ENCODE measurements at regions not wholly inside any gene's neighbourhood (a gene's known extent, or its start where the extent isn't known, plus 50 kb on each side); places are given as distances from the start of the nearest gene placed in this dataset.

GRCh38 chr15:87224404-87224803 is 1032.1 kb downstream of the NTRK3 start:
- DNase-seq: no peak

GRCh38 chr15:87219650-87220615 is 1036.6 kb downstream of the NTRK3 start:
- no peak for DNase-seq

GRCh38 chr15:87215100-87215499 is 1041.4 kb downstream of the NTRK3 start:
- DNase-seq: no peak

- DNase-seq: no peak
Observed at GRCh38 chr15:87213626-87214025, 1042.9 kb downstream of the NTRK3 start.

- DNase-seq: no peak
Observed at GRCh38 chr15:87212041-87212440, 1044.5 kb downstream of the NTRK3 start.

GRCh38 chr15:87211547-87211946 is 1045.0 kb downstream of the NTRK3 start:
- no peak for DNase-seq

- no peak for DNase-seq
Observed at GRCh38 chr15:87209891-87210689, 1046.4 kb downstream of the NTRK3 start.

GRCh38 chr15:87207990-87208580 is 1048.5 kb downstream of the NTRK3 start:
- no peak for DNase-seq

- DNase-seq: no peak
Observed at GRCh38 chr15:87207251-87207650, 1049.3 kb downstream of the NTRK3 start.

GRCh38 chr15:87201986-87202385 is 1054.6 kb downstream of the NTRK3 start:
- DNase-seq: no peak

GRCh38 chr15:87200149-87200548 is 1056.4 kb downstream of the NTRK3 start:
- no peak for DNase-seq

GRCh38 chr15:87197981-87198380 is 1058.6 kb downstream of the NTRK3 start:
- no peak for DNase-seq

- no peak for DNase-seq
Observed at GRCh38 chr15:87196498-87196897, 1060.0 kb downstream of the NTRK3 start.

- no peak for DNase-seq
Observed at GRCh38 chr15:87193481-87193880, 1063.1 kb downstream of the NTRK3 start.

- no peak for DNase-seq
Observed at GRCh38 chr15:87167706-87168105, 1088.0 kb downstream of the AGBL1 start.

GRCh38 chr15:87167055-87167454 is 1087.4 kb downstream of the AGBL1 start:
- DNase-seq: no peak

GRCh38 chr15:87155771-87156170 is 1076.1 kb downstream of the AGBL1 start:
- no peak for DNase-seq

- no peak for DNase-seq
Observed at GRCh38 chr15:87154761-87155160, 1075.1 kb downstream of the AGBL1 start.

GRCh38 chr15:87151202-87151748 is 1071.6 kb downstream of the AGBL1 start:
- DNase-seq: no peak

- DNase-seq: no peak
Observed at GRCh38 chr15:87145696-87146095, 1066.0 kb downstream of the AGBL1 start.

GRCh38 chr15:87144775-87145174 is 1065.1 kb downstream of the AGBL1 start:
- peak in 1 of 2 experiments; percentile 53 for DNase-seq

- no peak for DNase-seq
Observed at GRCh38 chr15:87142096-87142495, 1062.4 kb downstream of the AGBL1 start.

- no peak for DNase-seq
Observed at GRCh38 chr15:87135109-87135508, 1055.4 kb downstream of the AGBL1 start.

Data from NCI-H446 (cell line).